Embryonic facial prominence (tissue), 1 donor: ENCODE measurements at regions not wholly inside any gene's neighbourhood (a gene's known extent, or its start where the extent isn't known, plus 50 kb on each side); places are given as distances from the start of the nearest gene placed in this dataset.
"Not testable (repeated sequence)": the region's sequence is repeated elsewhere in the genome, so short reads cannot be mapped to it uniquely, and the experiment has no call there.

Source experiments
- DNase-seq: peaks from one replicate; pipeline ENCODE4 v3.0.0-alpha.2; 2016; ENCODE audit errors: extremely low spot score

GRCh38 chr2:139720056-139720455, 939.9 kb upstream of the NXPH2 start:
- no peak for DNase-seq

GRCh38 chr2:139704606-139705005, 924.4 kb upstream of the NXPH2 start:
- no peak for DNase-seq

GRCh38 chr2:139694327-139694726, 914.1 kb upstream of the NXPH2 start:
- DNase-seq = no peak

- DNase-seq = no peak
These were observed 906.0 kb upstream of the NXPH2 start for GRCh38 chr2:139686205-139686604.

GRCh38 chr2:139685090-139685983, 905.1 kb upstream of the NXPH2 start:
- no peak for DNase-seq

GRCh38 chr2:139684286-139684860, 904.2 kb upstream of the NXPH2 start:
- no peak for DNase-seq

- no peak for DNase-seq
These were observed 894.4 kb upstream of the NXPH2 start for GRCh38 chr2:139674577-139674976.

DNA sequence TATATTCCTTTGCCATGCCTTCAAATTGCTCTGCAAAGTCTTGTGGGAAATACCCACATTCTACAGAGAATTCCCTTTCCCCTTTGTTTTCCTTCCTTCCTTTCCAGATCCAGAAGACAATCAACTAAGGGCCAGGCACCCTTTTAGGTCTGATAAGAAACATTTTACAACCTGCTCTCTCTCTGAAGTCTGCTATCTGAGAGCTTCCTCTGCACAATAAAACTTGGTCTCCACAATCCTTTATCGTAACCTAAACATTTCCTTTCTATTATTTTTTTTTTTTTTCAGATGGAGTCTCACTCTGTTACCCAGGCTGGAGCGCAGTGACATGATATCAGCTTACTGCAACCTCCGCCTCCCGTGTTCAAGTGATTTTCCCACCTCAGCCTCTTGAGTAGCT, 893.3 kb upstream of the NXPH2 start:
- DNase-seq = not testable (repeated sequence)

GRCh38 chr2:139669675-139670074, 889.5 kb upstream of the NXPH2 start:
- no peak for DNase-seq

- DNase-seq = no peak
These were observed 872.2 kb upstream of the NXPH2 start for GRCh38 chr2:139652385-139652784.

GRCh38 chr2:139645617-139646016, 865.4 kb upstream of the NXPH2 start:
- no peak for DNase-seq

DNA sequence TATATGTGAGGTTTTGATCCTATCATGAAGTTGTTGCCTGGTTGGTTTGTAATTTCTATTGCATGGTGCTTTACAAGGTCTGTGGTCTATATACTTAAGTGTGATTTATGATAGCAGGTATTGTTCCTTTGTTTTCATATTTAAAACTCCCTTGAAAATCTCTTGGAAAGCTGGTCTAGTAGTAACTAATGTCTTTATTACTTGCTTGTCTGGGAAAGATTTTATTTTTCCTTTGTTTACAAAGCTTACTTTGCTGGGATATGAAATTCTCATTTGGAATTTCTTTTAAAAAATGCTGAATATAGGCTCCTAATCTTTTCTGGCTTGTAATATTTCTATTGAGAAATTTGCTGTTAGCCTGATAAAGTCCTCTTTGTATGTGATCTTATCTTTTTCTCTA, 862.9 kb upstream of the NXPH2 start:
- no peak for DNase-seq

DNA sequence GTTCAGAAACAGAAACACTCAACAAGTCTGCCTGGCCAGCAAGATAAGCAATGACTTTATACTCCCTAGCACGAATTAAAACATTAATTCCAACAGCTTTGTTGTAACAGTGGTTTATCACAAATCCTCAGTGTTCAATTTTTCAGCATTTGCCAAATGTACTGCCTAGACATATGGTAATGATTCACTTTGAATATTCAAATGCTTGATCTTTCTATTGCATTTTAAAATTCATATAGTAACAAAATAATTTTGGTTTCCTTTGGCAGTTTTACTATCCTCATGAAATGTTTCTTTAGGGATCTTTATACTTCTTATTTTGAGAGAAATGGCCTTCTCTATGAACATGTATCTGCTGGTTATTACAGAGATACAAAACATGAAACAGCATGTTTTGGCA, 851.8 kb upstream of the NXPH2 start:
- no peak for DNase-seq

DNA sequence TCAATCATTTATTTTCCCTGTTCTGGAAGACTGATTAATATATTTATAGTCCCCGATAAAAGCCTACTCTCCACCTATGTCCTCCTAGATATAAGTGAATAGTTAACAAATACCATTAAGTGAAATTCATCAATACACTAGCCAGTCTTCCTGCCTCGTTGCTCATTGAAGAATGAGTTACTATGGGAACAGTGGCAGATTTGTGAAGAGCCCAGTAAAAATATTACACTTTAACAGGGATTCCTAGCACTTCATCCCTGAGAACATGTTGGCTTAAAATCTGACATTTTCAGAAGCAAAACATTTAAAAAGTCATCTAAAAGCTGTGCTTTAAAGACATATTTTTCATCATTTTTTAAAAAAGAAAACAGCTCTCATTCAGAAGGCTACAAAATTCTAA, 848.7 kb upstream of the NXPH2 start:
- no peak for DNase-seq

GRCh38 chr2:139626128-139626527, 845.9 kb upstream of the NXPH2 start:
- no peak for DNase-seq

DNA sequence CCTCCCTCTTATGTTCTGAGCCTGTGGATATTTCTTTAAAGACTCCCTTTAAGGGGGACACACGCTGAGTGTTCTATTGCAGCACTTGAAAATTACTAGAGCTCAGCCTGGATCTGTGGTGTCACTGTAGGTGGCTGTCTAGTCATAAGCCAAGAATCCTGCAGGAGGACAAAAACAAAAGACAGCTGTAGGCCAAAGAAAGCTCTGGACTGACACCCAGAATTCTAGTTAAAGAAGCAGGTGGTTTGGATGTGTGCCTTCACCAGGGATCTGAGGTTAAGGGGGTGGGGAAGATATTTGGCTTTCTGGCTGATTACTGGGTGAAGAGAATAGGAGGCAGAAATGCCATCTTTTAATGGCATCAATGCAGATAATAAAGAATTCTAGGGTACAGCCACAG, 842.5 kb upstream of the NXPH2 start:
- DNase-seq = no peak

- no peak for DNase-seq
These were observed 837.6 kb upstream of the NXPH2 start for GRCh38 chr2:139617747-139618146.

DNA sequence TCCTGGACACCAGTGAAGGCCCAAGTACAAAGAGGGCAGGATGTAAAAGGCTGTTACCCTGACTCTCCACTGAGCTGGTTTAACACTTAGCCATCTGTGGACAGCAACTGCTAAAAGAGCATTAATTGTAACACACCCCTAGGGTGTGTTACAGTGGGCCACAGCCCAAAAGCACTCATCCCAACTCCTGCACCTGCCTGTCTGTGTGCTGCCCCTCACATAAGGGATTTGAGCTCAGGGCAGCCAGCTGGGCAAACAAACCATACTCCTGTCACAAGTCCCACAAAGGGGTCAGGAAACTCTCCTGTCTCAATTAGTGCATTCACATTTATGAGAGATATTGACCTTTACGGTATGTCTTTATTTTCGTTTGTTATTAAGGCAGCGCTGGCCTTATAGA, 833.1 kb upstream of the NXPH2 start:
- no peak for DNase-seq

GRCh38 chr2:139610512-139610911, 830.3 kb upstream of the NXPH2 start:
- DNase-seq = no peak

DNA sequence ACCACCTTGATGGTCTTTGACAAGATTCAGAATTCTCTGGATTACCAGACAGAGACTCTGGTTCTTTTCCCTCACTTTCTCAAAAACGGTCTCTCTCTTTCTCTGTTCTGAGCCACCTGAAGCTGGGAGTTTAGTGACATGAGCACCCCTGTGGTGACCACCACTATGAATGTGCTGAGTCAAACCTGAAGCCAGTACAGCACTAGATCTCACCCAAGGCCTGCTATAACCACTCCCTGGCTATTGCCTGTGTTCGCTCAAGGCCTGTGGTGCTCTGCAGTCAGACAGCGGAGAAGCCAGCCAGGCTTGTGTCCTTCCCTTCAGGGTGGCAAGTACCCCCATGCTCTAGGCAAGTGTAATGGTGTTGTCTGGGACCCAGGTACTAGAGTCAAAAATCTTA, 828.9 kb upstream of the NXPH2 start:
- no peak for DNase-seq

DNA sequence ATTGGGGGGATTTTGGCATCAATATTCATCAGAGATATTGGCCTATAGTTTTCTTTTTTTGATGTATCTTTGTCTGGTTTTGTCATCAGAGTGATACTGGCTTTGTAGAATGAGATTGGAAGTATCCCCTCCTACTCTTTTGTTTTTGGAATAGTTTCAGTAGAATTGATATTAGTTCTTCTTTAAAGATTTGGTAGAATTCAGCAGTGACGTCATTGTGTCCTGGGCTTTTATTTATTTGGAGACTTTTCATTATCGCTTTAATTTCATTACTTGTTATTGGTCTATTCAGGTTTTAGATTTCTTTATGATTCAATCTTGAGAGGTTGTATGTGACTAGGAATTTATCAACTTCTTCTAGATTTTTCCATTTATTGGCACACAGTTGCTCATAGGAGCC, 825.5 kb upstream of the NXPH2 start:
- no peak for DNase-seq

DNA sequence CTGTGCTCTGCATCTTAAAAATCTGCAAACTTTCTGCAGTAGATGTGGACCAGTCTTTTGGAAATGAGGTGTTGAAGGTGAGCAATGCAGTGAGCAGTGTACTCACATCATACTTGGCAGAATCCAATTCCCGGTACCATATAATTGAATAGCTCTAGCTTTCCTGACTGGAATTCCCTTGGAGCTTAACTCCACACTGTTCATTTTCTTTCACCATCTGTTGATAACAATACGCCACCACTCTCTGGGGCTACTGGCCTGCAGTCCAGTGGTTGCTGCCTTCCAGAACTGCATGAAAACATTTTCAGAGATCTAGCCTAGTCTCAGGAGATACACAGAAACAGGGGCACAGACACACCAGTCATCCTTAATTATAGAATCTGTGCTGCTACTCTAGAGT, 820.0 kb upstream of the NXPH2 start:
- no peak for DNase-seq

GRCh38 chr2:139585101-139585500, 804.9 kb upstream of the NXPH2 start:
- no peak for DNase-seq

DNA sequence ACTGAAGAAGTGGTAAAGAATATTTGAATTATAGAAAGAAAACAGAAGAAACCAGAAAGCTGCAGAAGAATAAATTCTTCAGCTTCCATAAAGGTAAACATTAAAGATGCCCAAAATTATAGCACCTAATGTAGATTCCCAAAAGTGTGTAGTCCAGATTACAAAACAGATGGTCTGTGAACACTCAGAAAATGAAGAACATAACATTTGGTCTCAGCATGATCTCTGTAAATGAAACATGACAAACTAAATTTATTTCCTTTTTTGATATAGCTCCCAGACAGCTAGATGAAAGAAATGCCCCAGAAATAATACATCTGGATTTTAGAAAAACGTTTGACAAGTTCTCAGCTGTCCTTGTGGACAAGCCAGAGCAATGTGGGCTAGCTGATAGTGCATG, 794.2 kb upstream of the NXPH2 start:
- no peak for DNase-seq
